ENCODE measurements at regions not wholly inside any gene's neighbourhood (a gene's known extent, or its start where the extent isn't known, plus 50 kb on each side); places are given as distances from the start of the nearest gene placed in this dataset.

GRCh38 chr7:116324582-116324981 lies 114.2 kb downstream of the TES start:
- TF ChIP-seq CTCF (IDR thresholded peaks at IDR 0.05; ENCODE audit: insufficient read depth, low read length) (no peak), REST (IDR thresholded peaks at IDR 0.05; ENCODE audit: insufficient replicate concordance, low read depth) (no peak), POLR2AphosphoS5 (IDR thresholded peaks at IDR 0.05; ENCODE audit: low read depth) (no peak)

Data from HL-60 (cell line).